GM19372 (cell line): ENCODE measurements at regions not wholly inside any gene's neighbourhood (a gene's known extent, or its start where the extent isn't known, plus 50 kb on each side); places are given as distances from the start of the nearest gene placed in this dataset.

ENCODE experiments used
- ATAC-seq: cut with Tn5 transposase; IDR thresholded peaks from one replicate; pipeline ENCODE4 v1.9.1; 2021; ENCODE audit warnings: mild to moderate bottlenecking, low read depth, moderate library complexity; ENCODE audit not compliant: unreplicated experiment

GRCh38 chr4:189396435-189396834 is 544.2 kb upstream of the FRG1 start:
- ATAC-seq = no peak

GRCh38 chr4:189404271-189404670 is 536.4 kb upstream of the FRG1 start:
- ATAC-seq = no peak

- no peak for ATAC-seq
These were observed 531.5 kb upstream of the FRG1 start for GRCh38 chr4:189409158-189409557.

DNA sequence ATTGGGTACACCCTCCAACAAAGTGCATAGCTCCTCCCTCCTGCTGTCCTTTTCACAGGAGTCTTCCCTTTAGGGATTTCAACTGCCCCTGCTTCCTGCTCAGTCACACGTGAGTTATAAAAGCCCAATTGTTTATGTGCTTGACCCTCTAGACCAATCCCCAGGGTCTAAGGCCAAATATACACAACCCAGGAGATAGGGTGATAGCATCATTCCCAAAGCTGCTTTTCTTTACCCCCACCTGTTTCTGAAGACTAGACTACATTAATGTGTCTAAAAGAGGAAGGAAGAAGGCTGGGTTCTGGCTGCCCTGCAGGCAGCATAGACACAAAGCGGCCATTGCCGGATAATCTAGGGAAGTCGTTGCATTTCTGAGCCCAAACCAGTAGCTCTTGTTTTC is 526.7 kb upstream of the FRG1 start:
- no peak for ATAC-seq

GRCh38 chr4:189420572-189420971 is 520.1 kb upstream of the FRG1 start:
- no peak for ATAC-seq

DNA sequence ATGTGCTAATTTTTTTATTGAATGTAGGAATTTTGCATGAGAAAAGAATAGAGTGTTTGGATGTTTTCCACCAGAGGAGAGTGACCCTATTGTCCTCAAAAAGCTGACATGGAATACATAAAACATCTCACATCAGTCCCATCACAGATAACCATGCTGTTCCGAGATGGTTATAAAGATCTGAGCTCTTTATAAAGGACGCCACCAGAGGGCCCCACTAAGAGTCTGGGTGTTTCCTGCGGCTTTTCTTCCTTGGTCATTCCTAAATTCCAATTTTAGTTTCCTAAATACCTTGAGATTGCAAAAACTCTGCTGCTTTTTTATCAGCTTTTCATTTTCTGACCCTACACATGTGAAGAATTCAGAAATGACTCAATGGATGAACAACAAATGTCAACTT is 504.5 kb upstream of the FRG1 start:
- no peak for ATAC-seq

DNA sequence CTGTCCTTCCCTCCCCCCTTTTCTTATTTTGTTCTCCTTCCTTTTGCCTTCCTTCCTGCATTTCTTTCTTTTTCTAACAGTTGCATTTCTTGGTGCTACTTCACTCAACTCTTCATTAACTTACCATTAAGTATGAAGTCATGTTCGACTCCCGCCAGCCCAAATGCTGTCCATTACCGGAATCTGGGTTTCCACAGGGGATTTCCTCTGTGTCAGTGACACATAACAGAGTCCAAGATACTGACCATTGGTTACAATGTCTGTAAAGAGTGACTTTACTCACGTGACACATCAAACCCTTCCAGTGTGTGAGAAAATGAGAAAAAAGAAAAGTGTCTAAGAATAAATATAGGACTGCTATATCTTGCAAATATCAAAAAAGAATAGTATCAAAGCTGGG is 500.0 kb upstream of the FRG1 start:
- no peak for ATAC-seq

GRCh38 chr4:189443341-189443740 is 497.3 kb upstream of the FRG1 start:
- ATAC-seq = no peak

GRCh38 chr4:189445613-189446012 is 495.1 kb upstream of the FRG1 start:
- ATAC-seq = no peak

GRCh38 chr4:189463734-189464133 is 476.9 kb upstream of the FRG1 start:
- no peak for ATAC-seq

DNA sequence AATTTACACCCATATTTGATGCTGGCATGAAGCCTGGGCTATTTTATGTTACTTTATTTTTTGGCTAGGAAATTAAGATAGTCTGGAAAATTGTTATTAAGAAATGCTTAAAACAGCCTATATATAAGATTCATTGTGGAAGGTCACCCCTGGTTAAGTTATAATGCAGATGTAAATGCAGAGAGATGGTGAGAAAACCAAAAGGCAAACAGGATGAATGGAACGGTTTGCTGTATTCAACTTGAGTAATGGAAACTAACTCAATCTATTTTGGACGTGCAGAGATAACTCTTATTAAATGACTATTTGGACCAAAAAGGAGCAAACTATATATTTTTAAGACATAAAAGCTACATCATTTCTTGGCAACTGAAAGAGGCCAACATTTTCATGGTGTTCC is 446.3 kb upstream of the FRG1 start:
- no peak for ATAC-seq

DNA sequence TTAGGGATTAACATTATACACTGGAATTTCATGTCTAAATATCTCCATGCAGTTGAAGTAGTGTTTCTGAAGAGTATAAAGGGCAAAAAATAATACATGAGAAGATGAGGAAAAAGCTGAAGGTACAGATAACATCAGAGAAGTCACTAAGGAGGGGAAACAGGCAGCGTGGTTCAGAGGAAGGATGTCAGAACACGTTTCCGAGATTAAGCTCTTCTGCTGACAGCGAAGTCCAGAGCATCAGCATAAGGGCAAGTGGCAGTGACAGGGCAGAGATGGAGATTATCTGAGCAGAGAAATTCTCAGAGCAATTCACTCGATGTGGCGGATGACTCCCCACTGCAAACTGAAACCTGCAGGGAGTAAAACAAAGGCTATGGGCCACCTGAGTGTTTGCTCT is 443.2 kb upstream of the FRG1 start:
- ATAC-seq = no peak

DNA sequence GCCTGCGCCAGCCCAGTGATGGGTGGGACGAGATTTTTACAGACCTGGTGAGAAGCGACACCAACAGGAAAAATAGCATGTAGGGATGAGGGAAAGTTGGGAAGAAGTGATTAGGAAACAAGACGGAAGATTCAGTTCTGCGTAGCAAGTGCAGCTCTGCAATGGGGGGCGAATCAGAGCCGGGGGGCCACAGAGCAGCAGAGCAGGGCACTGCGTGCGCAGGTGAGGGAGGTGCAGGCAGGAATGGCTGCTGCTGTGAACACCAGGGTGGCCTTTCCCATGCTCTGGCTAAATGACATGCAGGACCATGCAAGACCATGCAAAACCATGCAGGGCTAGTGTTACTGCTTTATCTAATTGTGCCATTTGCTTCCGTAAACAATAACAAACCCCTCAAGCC is 442.7 kb upstream of the FRG1 start:
- ATAC-seq = no peak

DNA sequence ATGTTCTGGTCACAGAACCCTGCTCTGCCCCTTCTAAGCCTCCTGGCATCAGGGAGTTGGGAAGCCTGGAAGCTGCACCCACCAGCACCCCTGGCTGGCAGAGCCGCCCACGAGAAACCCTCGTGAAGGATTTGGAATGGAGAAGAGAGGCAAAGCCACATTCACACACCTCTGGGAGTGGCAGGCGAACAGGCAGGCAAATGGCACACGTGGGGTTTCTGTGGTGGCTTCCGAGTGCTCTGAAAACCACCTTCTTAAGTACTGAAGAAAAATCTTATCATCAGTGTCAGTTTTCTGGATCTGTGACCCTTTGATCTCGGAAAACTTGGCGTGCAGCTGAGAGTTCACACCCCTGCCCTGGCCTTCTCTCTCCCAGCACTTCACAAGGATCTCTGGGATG is 442.2 kb upstream of the FRG1 start:
- ATAC-seq = no peak

DNA sequence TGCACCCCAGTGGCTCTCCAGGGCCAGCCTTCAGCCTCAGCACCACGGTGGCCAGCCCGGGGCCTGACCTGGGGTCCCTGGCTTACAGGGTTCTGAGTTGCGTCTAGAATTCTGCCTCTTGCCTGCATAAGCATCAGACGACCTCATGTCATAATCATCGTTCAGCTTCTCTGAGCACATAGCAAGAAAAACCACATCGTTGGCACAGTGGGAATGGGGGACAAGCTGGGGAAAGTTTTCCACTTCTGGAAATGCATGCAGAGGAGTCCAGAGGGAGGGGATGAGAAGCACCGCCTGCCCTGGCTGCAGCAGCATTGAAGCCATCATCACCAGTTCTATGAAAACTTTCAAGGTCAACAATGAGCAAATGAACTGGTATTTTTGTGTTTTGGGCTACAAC is 441.0 kb upstream of the FRG1 start:
- ATAC-seq = no peak

GRCh38 chr4:189500970-189501369 is 439.7 kb upstream of the FRG1 start:
- ATAC-seq = no peak

GRCh38 chr4:189502841-189503435 is 437.7 kb upstream of the FRG1 start:
- ATAC-seq = peak; percentile 59

GRCh38 chr4:189504220-189504619 is 436.5 kb upstream of the FRG1 start:
- ATAC-seq = no peak

DNA sequence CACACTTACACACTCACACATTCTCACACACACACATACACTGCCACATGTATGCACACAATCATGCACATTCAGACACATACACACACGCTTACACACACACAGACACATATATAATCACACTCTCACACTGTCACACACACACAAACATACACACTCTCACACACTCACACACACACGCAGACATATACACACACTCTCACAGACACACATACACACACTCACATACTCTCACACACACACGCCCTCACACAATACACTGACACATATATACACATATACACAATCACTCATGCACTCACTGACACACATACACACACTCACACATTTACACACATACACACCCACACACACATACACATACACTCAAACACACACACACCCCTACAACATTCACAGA is 435.3 kb upstream of the FRG1 start:
- ATAC-seq = no peak

- no peak for ATAC-seq
These were observed 434.6 kb upstream of the FRG1 start for GRCh38 chr4:189506080-189506479.

DNA sequence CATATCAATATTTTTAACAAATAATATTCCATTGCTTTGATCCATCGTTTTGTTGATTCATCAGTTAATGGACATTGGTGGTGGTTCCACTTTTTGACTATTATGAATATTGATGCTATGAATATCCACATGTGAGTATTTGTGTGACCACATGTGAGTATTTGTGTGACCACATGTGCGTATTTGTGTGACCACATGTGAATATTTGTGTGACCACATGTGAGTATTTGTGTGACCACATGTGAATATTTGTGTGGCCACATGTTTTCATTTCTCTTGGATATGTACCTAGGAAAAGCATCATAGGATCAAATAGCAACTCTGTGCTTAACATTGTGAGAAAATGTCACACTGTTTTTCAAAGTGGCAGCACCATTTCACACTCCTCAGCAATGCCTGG is 433.6 kb upstream of the FRG1 start:
- ATAC-seq = no peak

DNA sequence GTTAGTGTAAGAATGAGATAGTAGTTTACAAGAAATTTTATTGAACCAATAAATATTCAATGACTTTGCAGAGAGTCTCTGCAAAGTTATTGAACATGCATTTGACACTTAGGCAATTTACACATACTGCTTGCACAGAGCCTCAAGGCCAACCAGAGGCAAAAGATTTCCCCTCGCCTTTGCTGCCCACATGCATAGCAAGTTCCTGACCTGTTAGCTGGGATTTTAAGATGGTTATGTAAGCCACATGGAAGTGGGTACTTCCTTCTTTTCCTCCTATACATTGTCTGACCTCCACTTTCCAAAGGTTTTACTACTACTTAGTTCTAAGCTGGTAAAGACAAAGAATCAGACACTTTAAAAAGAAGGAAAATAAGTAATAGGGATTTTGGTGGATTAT is 430.1 kb upstream of the FRG1 start:
- ATAC-seq = no peak

DNA sequence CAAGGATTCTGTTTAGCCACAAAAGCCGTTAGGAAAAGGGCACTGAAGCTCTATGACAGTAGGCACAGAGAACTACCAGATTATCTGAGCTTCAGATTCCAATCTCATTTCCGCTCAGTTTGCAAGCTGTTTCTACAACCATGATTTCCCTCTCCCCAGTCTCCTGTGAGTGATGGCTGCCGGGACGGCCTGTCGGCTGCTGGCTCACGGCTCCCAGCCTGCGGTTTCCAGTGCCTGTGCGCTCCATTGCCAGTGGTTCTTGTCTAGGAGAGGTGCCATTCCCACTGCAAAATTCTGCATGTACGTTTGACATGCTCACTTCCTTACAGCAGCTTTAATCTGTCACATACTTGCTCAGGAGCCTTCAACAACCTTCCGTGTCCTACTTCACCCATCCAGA is 429.1 kb upstream of the FRG1 start:
- ATAC-seq = no peak
